ENCODE measurements at regions not wholly inside any gene's neighbourhood (a gene's known extent, or its start where the extent isn't known, plus 50 kb on each side); places are given as distances from the start of the nearest gene placed in this dataset.

DNA sequence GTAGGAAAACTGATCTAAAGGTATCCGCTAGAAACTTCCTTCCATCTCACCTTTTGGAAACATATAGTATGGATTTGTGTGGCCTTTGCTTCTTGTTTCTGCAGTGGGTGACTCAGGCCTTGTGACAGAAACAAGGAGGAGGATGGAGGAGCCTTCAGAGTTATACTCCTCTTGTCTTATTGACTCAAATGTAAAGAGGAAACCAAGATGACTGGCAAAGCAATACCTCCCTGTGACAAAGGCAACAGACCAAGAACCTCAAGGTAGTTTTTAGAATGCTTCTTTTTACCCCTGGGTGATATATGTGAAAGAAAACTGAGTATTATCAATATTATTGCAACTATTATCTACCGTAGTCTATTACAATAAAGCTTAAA lies 123.3 kb upstream of the SLIT3 start:
- no peak overlapping the region for H3K27ac Mint-ChIP-seq (ENCODE audit: unreplicated experiment)
- H3K27me3 Mint-ChIP-seq (ENCODE audit: low read depth) = no peaks in the 10 kb centered on the region
- H3K36me3 Mint-ChIP-seq (ENCODE audit: low read depth) = no peaks in the 10 kb centered on the region
- peaks cover 12% of the 10 kb centered on the region for H3K4me1 Mint-ChIP-seq (ENCODE audit: low read depth)
- DNase-seq (ENCODE audit: low spot score) = no peak
- H3K4me3 Mint-ChIP-seq (ENCODE audit: unreplicated experiment) = no peak overlapping the region
- TF ChIP-seq, protein P1, sequence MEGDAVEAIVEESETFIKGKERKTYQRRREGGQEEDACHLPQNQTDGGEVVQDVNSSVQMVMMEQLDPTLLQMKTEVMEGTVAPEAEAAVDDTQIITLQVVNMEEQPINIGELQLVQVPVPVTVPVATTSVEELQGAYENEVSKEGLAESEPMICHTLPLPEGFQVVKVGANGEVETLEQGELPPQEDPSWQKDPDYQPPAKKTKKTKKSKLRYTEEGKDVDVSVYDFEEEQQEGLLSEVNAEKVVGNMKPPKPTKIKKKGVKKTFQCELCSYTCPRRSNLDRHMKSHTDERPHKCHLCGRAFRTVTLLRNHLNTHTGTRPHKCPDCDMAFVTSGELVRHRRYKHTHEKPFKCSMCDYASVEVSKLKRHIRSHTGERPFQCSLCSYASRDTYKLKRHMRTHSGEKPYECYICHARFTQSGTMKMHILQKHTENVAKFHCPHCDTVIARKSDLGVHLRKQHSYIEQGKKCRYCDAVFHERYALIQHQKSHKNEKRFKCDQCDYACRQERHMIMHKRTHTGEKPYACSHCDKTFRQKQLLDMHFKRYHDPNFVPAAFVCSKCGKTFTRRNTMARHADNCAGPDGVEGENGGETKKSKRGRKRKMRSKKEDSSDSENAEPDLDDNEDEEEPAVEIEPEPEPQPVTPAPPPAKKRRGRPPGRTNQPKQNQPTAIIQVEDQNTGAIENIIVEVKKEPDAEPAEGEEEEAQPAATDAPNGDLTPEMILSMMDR (IDR thresholded peaks at IDR 0.05) = no peak
- H3K9me3 Mint-ChIP-seq (ENCODE audit: low read depth) = no peaks in the 10 kb centered on the region

DNA sequence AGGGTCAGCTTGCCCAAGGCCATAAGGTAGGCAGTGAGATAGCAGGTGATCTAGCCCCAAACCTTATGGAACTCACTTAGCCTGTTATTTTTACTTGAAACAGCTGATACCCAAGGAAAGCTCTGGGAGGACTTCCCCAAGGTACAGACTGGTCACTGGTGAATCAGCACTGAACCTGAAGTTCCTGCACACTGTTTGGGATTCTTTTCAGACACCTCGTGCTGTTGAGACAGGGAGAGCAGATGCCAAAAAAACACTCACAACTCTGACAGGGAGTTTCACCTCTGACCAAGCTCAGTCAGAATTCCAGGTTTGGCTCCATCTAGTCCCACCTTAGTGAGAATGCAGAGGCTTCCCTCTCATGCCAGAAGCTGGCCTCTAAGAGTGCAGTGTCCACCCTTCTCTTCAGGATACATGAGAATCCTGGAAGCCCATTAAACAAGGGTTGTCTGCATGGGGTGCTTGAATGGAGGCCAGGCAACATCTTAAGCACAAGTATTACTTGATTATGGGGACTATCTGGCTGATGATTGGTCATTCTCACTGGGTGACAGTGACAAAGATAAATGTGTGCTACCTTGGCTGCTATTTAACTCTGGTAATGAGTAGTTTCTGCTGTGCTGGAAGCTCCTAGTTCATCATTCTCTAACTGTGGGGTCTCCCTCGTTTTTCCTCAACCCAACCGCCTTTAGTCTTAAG lies 122.8 kb upstream of the SLIT3 start:
- no peak overlapping the region for H3K4me3 Mint-ChIP-seq (ENCODE audit: unreplicated experiment)
- H3K27ac Mint-ChIP-seq (ENCODE audit: unreplicated experiment) = no peak overlapping the region
- TF ChIP-seq, protein P1 (IDR thresholded peaks at IDR 0.05) = no peak
- H3K4me1 Mint-ChIP-seq (ENCODE audit: low read depth) = peaks cover 8% of the 10 kb centered on the region
- H3K27me3 Mint-ChIP-seq (ENCODE audit: low read depth) = no peaks in the 10 kb centered on the region
- H3K36me3 Mint-ChIP-seq (ENCODE audit: low read depth) = no peaks in the 10 kb centered on the region
- DNase-seq (ENCODE audit: low spot score) = no peak
- H3K9me3 Mint-ChIP-seq (ENCODE audit: low read depth) = no peaks in the 10 kb centered on the region

- DNase-seq (ENCODE audit: low spot score) = no peak
- TF ChIP-seq, protein P1 (IDR thresholded peaks at IDR 0.05) = no peak
- Mint-ChIP-seq H3K4me1 (ENCODE audit: low read depth) (peaks cover 11% of the 10 kb centered on the region), H3K27me3 (ENCODE audit: low read depth) (no peaks in the 10 kb centered on the region), H3K4me3 (ENCODE audit: unreplicated experiment) (no peak overlapping the region), H3K9me3 (ENCODE audit: low read depth) (no peaks in the 10 kb centered on the region), H3K36me3 (ENCODE audit: low read depth) (no peaks in the 10 kb centered on the region), H3K27ac (ENCODE audit: unreplicated experiment) (no peak overlapping the region)
Measured at GRCh38 chr5:169422087-169422486, 121.1 kb upstream of the SLIT3 start.

DNA sequence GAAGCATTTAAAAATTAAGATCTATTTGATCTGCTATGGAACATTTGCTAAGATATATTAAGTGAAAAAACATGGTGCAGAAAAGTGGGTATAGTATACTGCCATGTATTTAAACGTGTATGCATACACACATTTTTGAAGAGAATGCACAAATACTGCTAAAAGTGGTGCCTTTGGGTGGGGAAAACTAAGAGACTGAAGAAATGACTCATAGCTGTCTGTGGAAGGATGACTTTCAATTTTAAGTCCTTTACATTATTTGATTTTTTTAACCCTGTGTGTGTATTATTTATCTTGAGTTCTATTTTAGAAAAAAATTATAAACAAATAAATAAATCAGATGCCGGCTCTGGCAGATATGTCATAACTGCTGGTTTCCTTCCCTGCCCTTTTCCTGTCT lies 120.7 kb upstream of the SLIT3 start:
- Mint-ChIP-seq H3K27me3 (ENCODE audit: low read depth) (no peaks in the 10 kb centered on the region), H3K4me3 (ENCODE audit: unreplicated experiment) (no peak overlapping the region), H3K27ac (ENCODE audit: unreplicated experiment) (no peak overlapping the region), H3K36me3 (ENCODE audit: low read depth) (no peaks in the 10 kb centered on the region), H3K4me1 (ENCODE audit: low read depth) (peaks cover 15% of the 10 kb centered on the region), H3K9me3 (ENCODE audit: low read depth) (no peaks in the 10 kb centered on the region)
- no peak for DNase-seq (ENCODE audit: low spot score)
- TF ChIP-seq, protein P1 (IDR thresholded peaks at IDR 0.05) = no peak

- Mint-ChIP-seq H3K4me1 (ENCODE audit: low read depth) (peaks cover 33% of the 10 kb centered on the region), H3K27ac (ENCODE audit: unreplicated experiment) (no peak overlapping the region), H3K4me3 (ENCODE audit: unreplicated experiment) (no peak overlapping the region), H3K9me3 (ENCODE audit: low read depth) (no peaks in the 10 kb centered on the region), H3K36me3 (ENCODE audit: low read depth) (no peaks in the 10 kb centered on the region), H3K27me3 (ENCODE audit: low read depth) (no peaks in the 10 kb centered on the region)
- TF ChIP-seq, protein P1 (IDR thresholded peaks at IDR 0.05) = no peak
- no peak for DNase-seq (ENCODE audit: low spot score)
Measured at GRCh38 chr5:169417676-169418075, 116.7 kb upstream of the SLIT3 start.
